ENCODE measurements at regions not wholly inside any gene's neighbourhood (a gene's known extent, or its start where the extent isn't known, plus 50 kb on each side); places are given as distances from the start of the nearest gene placed in this dataset.

DNA sequence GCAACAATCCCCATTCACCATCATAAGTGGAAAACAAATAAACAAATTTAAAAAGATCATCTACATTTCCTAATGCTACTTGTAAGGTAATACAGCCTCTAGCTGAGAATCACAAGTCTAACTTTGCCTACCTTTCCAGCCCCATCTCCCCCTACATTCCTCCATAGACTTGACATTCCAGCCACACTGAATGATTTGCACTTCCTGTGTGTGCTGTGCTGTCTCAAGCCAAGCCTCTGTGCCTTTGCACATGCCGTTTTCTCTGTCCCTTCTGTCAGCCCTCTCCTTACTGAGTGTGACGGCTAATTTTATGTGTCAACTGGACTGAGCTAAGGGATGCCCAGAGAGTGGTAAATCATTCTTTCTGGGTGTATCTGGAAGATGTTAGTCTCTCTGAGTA lies 82.4 kb upstream of the MBIP start:
- TF ChIP-seq, protein P1, sequence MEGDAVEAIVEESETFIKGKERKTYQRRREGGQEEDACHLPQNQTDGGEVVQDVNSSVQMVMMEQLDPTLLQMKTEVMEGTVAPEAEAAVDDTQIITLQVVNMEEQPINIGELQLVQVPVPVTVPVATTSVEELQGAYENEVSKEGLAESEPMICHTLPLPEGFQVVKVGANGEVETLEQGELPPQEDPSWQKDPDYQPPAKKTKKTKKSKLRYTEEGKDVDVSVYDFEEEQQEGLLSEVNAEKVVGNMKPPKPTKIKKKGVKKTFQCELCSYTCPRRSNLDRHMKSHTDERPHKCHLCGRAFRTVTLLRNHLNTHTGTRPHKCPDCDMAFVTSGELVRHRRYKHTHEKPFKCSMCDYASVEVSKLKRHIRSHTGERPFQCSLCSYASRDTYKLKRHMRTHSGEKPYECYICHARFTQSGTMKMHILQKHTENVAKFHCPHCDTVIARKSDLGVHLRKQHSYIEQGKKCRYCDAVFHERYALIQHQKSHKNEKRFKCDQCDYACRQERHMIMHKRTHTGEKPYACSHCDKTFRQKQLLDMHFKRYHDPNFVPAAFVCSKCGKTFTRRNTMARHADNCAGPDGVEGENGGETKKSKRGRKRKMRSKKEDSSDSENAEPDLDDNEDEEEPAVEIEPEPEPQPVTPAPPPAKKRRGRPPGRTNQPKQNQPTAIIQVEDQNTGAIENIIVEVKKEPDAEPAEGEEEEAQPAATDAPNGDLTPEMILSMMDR (conservative IDR thresholded peaks at IDR 0.05 in 1 of 2, IDR thresholded peaks at IDR 0.05 in 1 of 2; ENCODE audit: low read depth in 1 of 2, low read length in 2 of 2): no peak
- no peak for TF ChIP-seq EZH2 (IDR thresholded peaks at IDR 0.05; ENCODE audit: low read length, missing control alignments)
